ENCODE measurements at regions not wholly inside any gene's neighbourhood (a gene's known extent, or its start where the extent isn't known, plus 50 kb on each side); places are given as distances from the start of the nearest gene placed in this dataset.

DNA sequence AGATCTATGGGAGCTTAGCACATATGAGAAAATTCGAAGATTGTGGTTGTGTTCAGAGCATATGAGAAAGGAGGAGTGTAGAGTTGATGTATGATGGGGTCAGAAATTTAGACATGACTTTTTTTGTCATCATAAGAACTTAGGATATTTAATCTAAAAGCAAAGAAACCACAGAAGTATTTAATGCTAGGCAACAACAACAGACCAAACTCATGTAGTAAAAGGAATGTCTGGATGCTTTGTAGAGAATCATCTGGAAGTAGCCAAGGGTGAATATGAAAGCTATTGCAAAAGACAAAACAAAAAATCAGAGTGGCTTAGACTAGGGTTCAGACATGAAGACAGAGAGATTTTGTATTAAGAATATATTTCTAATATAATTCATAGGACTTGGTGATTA is 190.3 kb downstream of the SLITRK1 start:
- DNase-seq (ENCODE audit: low read depth in 1 of 2, low spot score in 1 of 2) = no peak
- TF ChIP-seq, protein P1, sequence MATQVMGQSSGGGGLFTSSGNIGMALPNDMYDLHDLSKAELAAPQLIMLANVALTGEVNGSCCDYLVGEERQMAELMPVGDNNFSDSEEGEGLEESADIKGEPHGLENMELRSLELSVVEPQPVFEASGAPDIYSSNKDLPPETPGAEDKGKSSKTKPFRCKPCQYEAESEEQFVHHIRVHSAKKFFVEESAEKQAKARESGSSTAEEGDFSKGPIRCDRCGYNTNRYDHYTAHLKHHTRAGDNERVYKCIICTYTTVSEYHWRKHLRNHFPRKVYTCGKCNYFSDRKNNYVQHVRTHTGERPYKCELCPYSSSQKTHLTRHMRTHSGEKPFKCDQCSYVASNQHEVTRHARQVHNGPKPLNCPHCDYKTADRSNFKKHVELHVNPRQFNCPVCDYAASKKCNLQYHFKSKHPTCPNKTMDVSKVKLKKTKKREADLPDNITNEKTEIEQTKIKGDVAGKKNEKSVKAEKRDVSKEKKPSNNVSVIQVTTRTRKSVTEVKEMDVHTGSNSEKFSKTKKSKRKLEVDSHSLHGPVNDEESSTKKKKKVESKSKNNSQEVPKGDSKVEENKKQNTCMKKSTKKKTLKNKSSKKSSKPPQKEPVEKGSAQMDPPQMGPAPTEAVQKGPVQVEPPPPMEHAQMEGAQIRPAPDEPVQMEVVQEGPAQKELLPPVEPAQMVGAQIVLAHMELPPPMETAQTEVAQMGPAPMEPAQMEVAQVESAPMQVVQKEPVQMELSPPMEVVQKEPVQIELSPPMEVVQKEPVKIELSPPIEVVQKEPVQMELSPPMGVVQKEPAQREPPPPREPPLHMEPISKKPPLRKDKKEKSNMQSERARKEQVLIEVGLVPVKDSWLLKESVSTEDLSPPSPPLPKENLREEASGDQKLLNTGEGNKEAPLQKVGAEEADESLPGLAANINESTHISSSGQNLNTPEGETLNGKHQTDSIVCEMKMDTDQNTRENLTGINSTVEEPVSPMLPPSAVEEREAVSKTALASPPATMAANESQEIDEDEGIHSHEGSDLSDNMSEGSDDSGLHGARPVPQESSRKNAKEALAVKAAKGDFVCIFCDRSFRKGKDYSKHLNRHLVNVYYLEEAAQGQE (IDR thresholded peaks at IDR 0.05; ENCODE audit: insufficient replicate concordance, low read depth) = no peak
- TF ChIP-seq GABPA (IDR thresholded peaks at IDR 0.05; ENCODE audit: low read depth) (no peak), SPI1 (IDR thresholded peaks at IDR 0.05; ENCODE audit: borderline replicate concordance, low read depth) (no peak), POLR2AphosphoS5 (IDR thresholded peaks at IDR 0.05; ENCODE audit: low read depth) (no peak)
- TF ChIP-seq, protein P2, sequence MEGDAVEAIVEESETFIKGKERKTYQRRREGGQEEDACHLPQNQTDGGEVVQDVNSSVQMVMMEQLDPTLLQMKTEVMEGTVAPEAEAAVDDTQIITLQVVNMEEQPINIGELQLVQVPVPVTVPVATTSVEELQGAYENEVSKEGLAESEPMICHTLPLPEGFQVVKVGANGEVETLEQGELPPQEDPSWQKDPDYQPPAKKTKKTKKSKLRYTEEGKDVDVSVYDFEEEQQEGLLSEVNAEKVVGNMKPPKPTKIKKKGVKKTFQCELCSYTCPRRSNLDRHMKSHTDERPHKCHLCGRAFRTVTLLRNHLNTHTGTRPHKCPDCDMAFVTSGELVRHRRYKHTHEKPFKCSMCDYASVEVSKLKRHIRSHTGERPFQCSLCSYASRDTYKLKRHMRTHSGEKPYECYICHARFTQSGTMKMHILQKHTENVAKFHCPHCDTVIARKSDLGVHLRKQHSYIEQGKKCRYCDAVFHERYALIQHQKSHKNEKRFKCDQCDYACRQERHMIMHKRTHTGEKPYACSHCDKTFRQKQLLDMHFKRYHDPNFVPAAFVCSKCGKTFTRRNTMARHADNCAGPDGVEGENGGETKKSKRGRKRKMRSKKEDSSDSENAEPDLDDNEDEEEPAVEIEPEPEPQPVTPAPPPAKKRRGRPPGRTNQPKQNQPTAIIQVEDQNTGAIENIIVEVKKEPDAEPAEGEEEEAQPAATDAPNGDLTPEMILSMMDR (IDR thresholded peaks at IDR 0.05; ENCODE audit: insufficient read depth, low read length) = no peak
- H3K27ac ChIP-seq (replicated peaks) = no peak overlapping the region

DNA sequence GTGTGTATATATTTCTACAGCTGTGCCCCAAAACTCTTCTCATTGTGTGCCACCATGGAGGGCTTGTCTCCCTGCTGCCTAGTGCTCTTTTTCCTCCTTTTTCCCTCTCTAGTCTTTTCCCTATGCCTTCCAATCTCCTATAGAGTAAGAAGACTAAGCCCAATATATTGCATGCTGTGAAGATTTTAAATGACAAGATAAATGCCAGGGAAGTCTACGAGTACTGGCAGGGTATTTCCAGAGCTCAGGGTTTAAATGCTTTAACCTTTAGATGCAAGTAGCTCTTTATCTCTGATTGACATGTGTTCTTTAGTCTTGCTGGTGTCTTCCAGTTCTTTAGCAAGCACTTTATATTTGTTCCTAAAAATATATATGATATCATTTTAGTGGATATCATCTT is 200.7 kb downstream of the SLITRK1 start:
- H3K27me3 ChIP-seq (ENCODE audit: insufficient read depth, poor library complexity, severe bottlenecking) = no peaks in the 10 kb centered on the region
- TF ChIP-seq SPI1 (IDR thresholded peaks at IDR 0.05; ENCODE audit: borderline replicate concordance, low read depth) (no peak), GABPA (IDR thresholded peaks at IDR 0.05; ENCODE audit: low read depth) (no peak), POLR2AphosphoS5 (IDR thresholded peaks at IDR 0.05; ENCODE audit: low read depth) (no peak)
- TF ChIP-seq, protein P2 (IDR thresholded peaks at IDR 0.05; ENCODE audit: insufficient read depth, low read length) = no peak
- TF ChIP-seq, protein P1 (IDR thresholded peaks at IDR 0.05; ENCODE audit: insufficient replicate concordance, low read depth) = no peak
- H3K4me3 ChIP-seq (replicated peaks; ENCODE audit: insufficient read depth, low read length) = no peak overlapping the region
- no peak overlapping the region for H3K27ac ChIP-seq (replicated peaks)
- no peak for DNase-seq (ENCODE audit: low read depth in 1 of 2, low spot score in 1 of 2)

More for the DNA sequence above, 190.3 kb downstream of the SLITRK1 start:
- Histone ChIP-seq H3K27me3 (ENCODE audit: insufficient read depth, poor library complexity, severe bottlenecking) (no peaks in the 10 kb centered on the region), H3K4me3 (replicated peaks; ENCODE audit: insufficient read depth, low read length) (no peak overlapping the region)

DNA sequence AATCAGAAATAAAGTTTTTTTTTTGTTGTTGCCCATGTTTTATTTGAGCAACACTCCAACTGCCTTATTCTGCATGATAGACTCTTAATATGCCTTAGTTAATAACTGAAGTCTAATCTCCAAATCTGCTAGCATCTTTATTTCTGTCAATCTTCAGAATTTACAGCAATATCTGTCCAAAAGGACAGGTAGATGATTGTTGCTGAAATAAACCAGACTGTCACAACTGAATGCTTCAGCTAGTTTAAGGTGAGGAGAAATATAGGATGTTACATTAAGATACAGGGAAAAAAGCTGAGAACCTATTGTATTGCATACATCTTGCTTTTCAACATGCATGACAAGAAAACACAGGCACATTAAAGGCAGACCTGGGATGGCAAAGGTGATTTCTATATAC is 204.3 kb downstream of the SLITRK1 start:
- DNase-seq (ENCODE audit: low read depth in 1 of 2, low spot score in 1 of 2) = no peak
- no peak for TF ChIP-seq SPI1 (IDR thresholded peaks at IDR 0.05; ENCODE audit: borderline replicate concordance, low read depth)
- no peak for TF ChIP-seq GABPA (IDR thresholded peaks at IDR 0.05; ENCODE audit: low read depth)
- H3K27ac ChIP-seq (replicated peaks) = no peak overlapping the region

DNA sequence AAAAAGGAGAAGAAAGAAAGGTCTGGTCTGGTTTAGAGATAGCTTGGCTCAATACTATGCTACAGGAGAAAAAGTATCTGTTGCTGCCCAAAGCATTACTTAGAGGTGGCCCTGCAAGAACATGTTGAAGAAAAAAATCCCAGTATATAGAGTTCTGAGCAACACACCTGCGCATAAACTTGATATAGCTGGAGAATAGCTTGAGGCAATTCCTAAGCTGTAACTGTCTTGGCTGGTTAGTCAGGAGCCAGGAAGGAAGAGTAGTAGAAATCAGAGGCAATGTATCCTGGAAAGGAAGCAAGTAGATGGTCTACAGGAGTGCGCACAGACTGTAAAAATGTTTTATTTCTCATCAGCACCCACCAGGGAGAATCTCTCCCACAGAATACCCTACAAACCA is 209.7 kb downstream of the SLITRK1 start:
- DNase-seq (ENCODE audit: low read depth in 1 of 2, low spot score in 1 of 2) = no peak
- H3K4me3 ChIP-seq (replicated peaks; ENCODE audit: insufficient read depth, low read length) = no peak overlapping the region
- H3K27ac ChIP-seq (replicated peaks) = no peak overlapping the region
- no peaks in the 10 kb centered on the region for H3K27me3 ChIP-seq (ENCODE audit: insufficient read depth, poor library complexity, severe bottlenecking)
- no peak for TF ChIP-seq GABPA (IDR thresholded peaks at IDR 0.05; ENCODE audit: low read depth)
- TF ChIP-seq SPI1 (IDR thresholded peaks at IDR 0.05; ENCODE audit: borderline replicate concordance, low read depth) = no peak
- TF ChIP-seq, protein P1 (IDR thresholded peaks at IDR 0.05; ENCODE audit: insufficient replicate concordance, low read depth) = no peak
- TF ChIP-seq, protein P2 (IDR thresholded peaks at IDR 0.05; ENCODE audit: insufficient read depth, low read length) = no peak
- TF ChIP-seq POLR2AphosphoS5 (IDR thresholded peaks at IDR 0.05; ENCODE audit: low read depth) = no peak

More for the DNA sequence above, 204.3 kb downstream of the SLITRK1 start:
- Histone ChIP-seq H3K4me3 (replicated peaks; ENCODE audit: insufficient read depth, low read length) (no peak overlapping the region), H3K27me3 (ENCODE audit: insufficient read depth, poor library complexity, severe bottlenecking) (no peaks in the 10 kb centered on the region)

All from HL-60 (cell line).